ENCODE measurements at regions not wholly inside any gene's neighbourhood (a gene's known extent, or its start where the extent isn't known, plus 50 kb on each side); places are given as distances from the start of the nearest gene placed in this dataset.

DNA sequence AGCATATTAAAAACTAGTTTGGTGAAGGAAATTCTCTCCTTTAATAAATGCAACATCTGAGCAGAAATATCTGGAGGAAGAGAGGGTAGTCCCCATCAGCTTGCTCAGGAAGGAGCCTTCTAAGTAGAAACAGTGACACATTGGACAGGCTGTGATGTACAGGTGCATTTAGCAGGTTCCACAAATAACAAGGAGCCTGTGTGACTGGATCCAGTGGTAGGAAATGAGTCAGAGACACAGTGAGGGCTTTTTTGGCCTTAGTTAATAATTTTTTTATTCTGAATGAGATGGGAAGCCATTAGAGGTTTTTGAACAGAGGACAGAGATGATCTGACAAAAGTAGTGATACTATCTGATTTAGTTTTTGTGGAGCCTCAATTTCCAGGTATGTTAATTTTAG, 738.9 kb upstream of the PTBP2 start:
- peaks cover 0 to 8% of the 10 kb centered on the region in 2 experiments; a peak in 2 of 4 replicates for H3K4me1 ChIP-seq (ENCODE audit: control insufficient read depth in 1 of 2, insufficient read depth in 2 of 2, low read depth in 1 of 2, low read length in 1 of 2)
- no peak overlapping the region for H3K9ac ChIP-seq
- no peaks in the 10 kb centered on the region for H3K27me3 ChIP-seq (ENCODE audit: insufficient read depth)
- TF ChIP-seq, protein P1, sequence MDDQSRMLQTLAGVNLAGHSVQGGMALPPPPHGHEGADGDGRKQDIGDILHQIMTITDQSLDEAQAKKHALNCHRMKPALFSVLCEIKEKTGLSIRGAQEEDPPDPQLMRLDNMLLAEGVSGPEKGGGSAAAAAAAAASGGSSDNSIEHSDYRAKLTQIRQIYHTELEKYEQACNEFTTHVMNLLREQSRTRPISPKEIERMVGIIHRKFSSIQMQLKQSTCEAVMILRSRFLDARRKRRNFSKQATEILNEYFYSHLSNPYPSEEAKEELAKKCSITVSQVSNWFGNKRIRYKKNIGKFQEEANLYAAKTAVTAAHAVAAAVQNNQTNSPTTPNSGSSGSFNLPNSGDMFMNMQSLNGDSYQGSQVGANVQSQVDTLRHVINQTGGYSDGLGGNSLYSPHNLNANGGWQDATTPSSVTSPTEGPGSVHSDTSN (IDR thresholded peaks at IDR 0.05), result no peak
- TF ChIP-seq MXI1 (IDR thresholded peaks at IDR 0.05; ENCODE audit: low read depth, low read length) (no peak), NFIC (IDR thresholded peaks at IDR 0.05; ENCODE audit: borderline replicate concordance) (no peak), FOXM1 (IDR thresholded peaks at IDR 0.05; ENCODE audit: low read depth) (no peak), EZH2phosphoT487 (IDR thresholded peaks at IDR 0.05; ENCODE audit: borderline replicate concordance, low read depth) (no peak), MEF2A (IDR thresholded peaks at IDR 0.05; ENCODE audit: borderline replicate concordance, low read depth) (no peak), RAD21 (IDR thresholded peaks at IDR 0.05; ENCODE audit: low read length) (no peak), RXRA (IDR thresholded peaks at IDR 0.05; ENCODE audit: borderline replicate concordance, low read depth) (no peak), EP300 (IDR thresholded peaks at IDR 0.05; ENCODE audit: borderline replicate concordance in 1 of 2, low read depth in 1 of 2, low read length in 1 of 2) (no peak), SIN3A (IDR thresholded peaks at IDR 0.05; ENCODE audit: borderline replicate concordance, low read depth, low read length) (no peak), FOSL2 (IDR thresholded peaks at IDR 0.05; ENCODE audit: borderline replicate concordance, low read depth) (no peak)
- TF ChIP-seq, protein P2, sequence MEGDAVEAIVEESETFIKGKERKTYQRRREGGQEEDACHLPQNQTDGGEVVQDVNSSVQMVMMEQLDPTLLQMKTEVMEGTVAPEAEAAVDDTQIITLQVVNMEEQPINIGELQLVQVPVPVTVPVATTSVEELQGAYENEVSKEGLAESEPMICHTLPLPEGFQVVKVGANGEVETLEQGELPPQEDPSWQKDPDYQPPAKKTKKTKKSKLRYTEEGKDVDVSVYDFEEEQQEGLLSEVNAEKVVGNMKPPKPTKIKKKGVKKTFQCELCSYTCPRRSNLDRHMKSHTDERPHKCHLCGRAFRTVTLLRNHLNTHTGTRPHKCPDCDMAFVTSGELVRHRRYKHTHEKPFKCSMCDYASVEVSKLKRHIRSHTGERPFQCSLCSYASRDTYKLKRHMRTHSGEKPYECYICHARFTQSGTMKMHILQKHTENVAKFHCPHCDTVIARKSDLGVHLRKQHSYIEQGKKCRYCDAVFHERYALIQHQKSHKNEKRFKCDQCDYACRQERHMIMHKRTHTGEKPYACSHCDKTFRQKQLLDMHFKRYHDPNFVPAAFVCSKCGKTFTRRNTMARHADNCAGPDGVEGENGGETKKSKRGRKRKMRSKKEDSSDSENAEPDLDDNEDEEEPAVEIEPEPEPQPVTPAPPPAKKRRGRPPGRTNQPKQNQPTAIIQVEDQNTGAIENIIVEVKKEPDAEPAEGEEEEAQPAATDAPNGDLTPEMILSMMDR (IDR thresholded peaks at IDR 0.05), result no peak
- TF ChIP-seq, protein P3, sequence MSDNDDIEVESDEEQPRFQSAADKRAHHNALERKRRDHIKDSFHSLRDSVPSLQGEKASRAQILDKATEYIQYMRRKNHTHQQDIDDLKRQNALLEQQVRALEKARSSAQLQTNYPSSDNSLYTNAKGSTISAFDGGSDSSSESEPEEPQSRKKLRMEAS (IDR thresholded peaks at IDR 0.05; ENCODE audit: low read depth), result no peak
- TF ChIP-seq, protein P4, sequence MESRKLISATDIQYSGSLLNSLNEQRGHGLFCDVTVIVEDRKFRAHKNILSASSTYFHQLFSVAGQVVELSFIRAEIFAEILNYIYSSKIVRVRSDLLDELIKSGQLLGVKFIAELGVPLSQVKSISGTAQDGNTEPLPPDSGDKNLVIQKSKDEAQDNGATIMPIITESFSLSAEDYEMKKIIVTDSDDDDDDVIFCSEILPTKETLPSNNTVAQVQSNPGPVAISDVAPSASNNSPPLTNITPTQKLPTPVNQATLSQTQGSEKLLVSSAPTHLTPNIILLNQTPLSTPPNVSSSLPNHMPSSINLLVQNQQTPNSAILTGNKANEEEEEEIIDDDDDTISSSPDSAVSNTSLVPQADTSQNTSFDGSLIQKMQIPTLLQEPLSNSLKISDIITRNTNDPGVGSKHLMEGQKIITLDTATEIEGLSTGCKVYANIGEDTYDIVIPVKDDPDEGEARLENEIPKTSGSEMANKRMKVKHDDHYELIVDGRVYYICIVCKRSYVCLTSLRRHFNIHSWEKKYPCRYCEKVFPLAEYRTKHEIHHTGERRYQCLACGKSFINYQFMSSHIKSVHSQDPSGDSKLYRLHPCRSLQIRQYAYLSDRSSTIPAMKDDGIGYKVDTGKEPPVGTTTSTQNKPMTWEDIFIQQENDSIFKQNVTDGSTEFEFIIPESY (IDR thresholded peaks at IDR 0.05; ENCODE audit: borderline replicate concordance, low read depth), result no peak
- TF ChIP-seq, protein P5, sequence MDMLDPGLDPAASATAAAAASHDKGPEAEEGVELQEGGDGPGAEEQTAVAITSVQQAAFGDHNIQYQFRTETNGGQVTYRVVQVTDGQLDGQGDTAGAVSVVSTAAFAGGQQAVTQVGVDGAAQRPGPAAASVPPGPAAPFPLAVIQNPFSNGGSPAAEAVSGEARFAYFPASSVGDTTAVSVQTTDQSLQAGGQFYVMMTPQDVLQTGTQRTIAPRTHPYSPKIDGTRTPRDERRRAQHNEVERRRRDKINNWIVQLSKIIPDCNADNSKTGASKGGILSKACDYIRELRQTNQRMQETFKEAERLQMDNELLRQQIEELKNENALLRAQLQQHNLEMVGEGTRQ (IDR thresholded peaks at IDR 0.05; ENCODE audit: borderline replicate concordance, low read depth, low read length), result no peak
- no peaks in the 10 kb centered on the region for H3K9me3 ChIP-seq
- ChIA-PET POLR2A (no interaction called here), CTCF (no interaction called here)
- no peak for DNase-seq
- no peaks in the 10 kb centered on the region for H3K79me2 ChIP-seq (ENCODE audit: insufficient read depth)
- H3K36me3 ChIP-seq (replicated peaks in 1 of 2; ENCODE audit: control insufficient read depth in 1 of 2, insufficient read depth in 2 of 2, low read length in 1 of 2), result no peaks in the 10 kb centered on the region
- H3F3A ChIP-seq (replicated peaks; ENCODE audit: insufficient read depth), result peaks cover 4% of the 10 kb centered on the region
- no peak overlapping the region for H3K4me2 ChIP-seq
- H3K27ac ChIP-seq (ENCODE audit: low read depth in 2 of 2, low read length in 1 of 2), result no peak overlapping the region
- H3K9me2 ChIP-seq, result no peaks in the 10 kb centered on the region
- no peak overlapping the region for H2AFZ ChIP-seq (ENCODE audit: low read depth)
- H4K20me1 ChIP-seq (ENCODE audit: insufficient read depth), result no peaks in the 10 kb centered on the region
- no peak overlapping the region for H3K4me3 ChIP-seq (ENCODE audit: low read depth in 2 of 2, low read length in 1 of 2)

Measured in SK-N-SH (cell line).